Esophagus squamous epithelium (tissue), 4 donors: ENCODE measurements at regions not wholly inside any gene's neighbourhood (a gene's known extent, or its start where the extent isn't known, plus 50 kb on each side); places are given as distances from the start of the nearest gene placed in this dataset.

ENCODE experiments used
- POLR2A ChIP-seq, 4 donors: fragments of 450-650 bp; IDR thresholded peaks; one replicate each; pipeline ENCODE4 v1.6.1; 2017; ENCODE audit warnings: antibody characterized with exemption in 4 of 4, mild to moderate bottlenecking in 4 of 4, moderate library complexity in 3 of 4
- TF ChIP-seq, protein P1 (sequence below), 6 experiments: fragments of 450-650 bp in 4 of 6; fragments of 200-600 bp in 2 of 6; sonication (generic) in 2 of 6; IDR thresholded peaks; one replicate each; pipeline ENCODE4 v1.5.1; 2016 to 2019; ENCODE audit warnings: antibody characterized with exemption in 6 of 6, mild to moderate bottlenecking in 4 of 6, moderate library complexity in 4 of 6

DNA sequence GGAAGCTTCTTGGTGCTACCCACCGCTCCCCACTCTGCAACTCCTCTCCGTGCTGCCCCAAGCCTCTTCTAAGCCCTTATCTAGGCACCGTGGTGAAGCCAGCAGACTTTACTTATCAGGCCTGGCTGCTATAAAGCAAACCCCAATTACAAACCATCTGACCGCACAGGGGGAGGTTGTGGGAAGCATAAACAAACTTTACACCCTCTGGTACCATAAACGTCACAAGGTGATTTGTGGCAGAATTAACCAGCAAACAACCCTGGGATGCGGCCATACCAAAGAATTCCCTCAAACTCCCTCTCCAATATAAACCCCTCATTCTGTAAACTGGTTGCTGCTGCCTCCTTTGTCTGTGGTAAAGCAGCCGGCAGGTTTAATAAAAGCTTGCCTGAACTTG is 55.2 kb downstream of the MAGEC2 start:
- no peak for TF ChIP-seq POLR2A (IDR thresholded peaks at IDR 0.05)
- TF ChIP-seq, protein P1, sequence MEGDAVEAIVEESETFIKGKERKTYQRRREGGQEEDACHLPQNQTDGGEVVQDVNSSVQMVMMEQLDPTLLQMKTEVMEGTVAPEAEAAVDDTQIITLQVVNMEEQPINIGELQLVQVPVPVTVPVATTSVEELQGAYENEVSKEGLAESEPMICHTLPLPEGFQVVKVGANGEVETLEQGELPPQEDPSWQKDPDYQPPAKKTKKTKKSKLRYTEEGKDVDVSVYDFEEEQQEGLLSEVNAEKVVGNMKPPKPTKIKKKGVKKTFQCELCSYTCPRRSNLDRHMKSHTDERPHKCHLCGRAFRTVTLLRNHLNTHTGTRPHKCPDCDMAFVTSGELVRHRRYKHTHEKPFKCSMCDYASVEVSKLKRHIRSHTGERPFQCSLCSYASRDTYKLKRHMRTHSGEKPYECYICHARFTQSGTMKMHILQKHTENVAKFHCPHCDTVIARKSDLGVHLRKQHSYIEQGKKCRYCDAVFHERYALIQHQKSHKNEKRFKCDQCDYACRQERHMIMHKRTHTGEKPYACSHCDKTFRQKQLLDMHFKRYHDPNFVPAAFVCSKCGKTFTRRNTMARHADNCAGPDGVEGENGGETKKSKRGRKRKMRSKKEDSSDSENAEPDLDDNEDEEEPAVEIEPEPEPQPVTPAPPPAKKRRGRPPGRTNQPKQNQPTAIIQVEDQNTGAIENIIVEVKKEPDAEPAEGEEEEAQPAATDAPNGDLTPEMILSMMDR (IDR thresholded peaks at IDR 0.05), result no peak
